ENCODE measurements at regions not wholly inside any gene's neighbourhood (a gene's known extent, or its start where the extent isn't known, plus 50 kb on each side); places are given as distances from the start of the nearest gene placed in this dataset.

DNA sequence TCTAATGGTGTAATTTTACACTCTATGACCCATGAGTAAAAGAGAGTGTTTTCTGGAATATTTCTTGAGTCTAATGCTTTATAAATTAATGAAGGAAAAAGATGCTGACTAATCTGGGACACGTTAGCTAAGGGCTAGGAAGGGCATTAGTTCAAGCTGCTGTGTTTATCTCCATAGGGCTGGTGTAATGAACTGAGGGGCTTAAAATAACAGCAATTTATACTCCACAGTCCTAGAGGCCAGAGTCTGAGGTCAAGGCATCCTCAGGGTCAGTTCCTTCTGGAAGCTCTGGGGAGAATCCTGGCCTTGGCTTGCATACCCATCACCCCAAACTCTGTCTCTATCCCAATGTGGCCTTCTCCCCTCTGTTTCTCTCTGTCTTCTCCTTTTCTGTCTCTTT is 105.2 kb upstream of the PFKP start:
- no peak overlapping the region for H3K4me3 ChIP-seq (replicated peaks; ENCODE audit: low read depth, low read length)
- TF ChIP-seq, protein P1, sequence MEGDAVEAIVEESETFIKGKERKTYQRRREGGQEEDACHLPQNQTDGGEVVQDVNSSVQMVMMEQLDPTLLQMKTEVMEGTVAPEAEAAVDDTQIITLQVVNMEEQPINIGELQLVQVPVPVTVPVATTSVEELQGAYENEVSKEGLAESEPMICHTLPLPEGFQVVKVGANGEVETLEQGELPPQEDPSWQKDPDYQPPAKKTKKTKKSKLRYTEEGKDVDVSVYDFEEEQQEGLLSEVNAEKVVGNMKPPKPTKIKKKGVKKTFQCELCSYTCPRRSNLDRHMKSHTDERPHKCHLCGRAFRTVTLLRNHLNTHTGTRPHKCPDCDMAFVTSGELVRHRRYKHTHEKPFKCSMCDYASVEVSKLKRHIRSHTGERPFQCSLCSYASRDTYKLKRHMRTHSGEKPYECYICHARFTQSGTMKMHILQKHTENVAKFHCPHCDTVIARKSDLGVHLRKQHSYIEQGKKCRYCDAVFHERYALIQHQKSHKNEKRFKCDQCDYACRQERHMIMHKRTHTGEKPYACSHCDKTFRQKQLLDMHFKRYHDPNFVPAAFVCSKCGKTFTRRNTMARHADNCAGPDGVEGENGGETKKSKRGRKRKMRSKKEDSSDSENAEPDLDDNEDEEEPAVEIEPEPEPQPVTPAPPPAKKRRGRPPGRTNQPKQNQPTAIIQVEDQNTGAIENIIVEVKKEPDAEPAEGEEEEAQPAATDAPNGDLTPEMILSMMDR (IDR thresholded peaks at IDR 0.05; ENCODE audit: low read depth, low read length, missing control alignments) = no peak
- no peak for DNase-seq (ENCODE audit: extremely low read depth, low read depth)

DNA sequence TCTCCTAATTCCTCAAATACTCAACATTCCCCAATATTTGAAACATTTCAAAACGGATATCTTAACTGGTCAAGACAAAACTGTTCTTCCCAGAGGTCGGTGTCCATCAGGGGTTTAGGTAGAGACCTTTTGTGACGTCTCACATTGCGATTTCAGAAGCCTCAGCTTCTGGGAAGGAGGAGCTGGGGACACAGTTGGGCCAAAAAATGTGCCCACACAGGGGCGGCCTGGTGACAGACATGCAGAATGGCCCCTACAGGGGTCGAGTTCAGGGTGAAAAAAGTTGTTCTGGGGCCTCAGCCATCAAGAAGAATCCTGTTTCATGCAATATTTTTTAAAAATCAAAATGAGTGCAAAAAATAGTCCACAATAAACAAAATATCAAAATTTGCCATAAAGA is 108.7 kb upstream of the PFKP start:
- no peak for DNase-seq (ENCODE audit: extremely low read depth, low read depth)
- no peak overlapping the region for H3K4me3 ChIP-seq (replicated peaks; ENCODE audit: low read depth, low read length)
- TF ChIP-seq, protein P1 (IDR thresholded peaks at IDR 0.05; ENCODE audit: low read depth, low read length, missing control alignments) = no peak

- TF ChIP-seq, protein P1 (IDR thresholded peaks at IDR 0.05; ENCODE audit: low read depth, low read length, missing control alignments) = no peak
- no peak overlapping the region for H3K4me3 ChIP-seq (replicated peaks; ENCODE audit: low read depth, low read length)
- DNase-seq (ENCODE audit: extremely low read depth, low read depth) = no peak
These were observed 109.6 kb upstream of the PFKP start for GRCh38 chr10:2957785-2958184.

- DNase-seq (ENCODE audit: extremely low read depth, low read depth) = no peak
- no peak overlapping the region for H3K4me3 ChIP-seq (replicated peaks; ENCODE audit: low read depth, low read length)
- TF ChIP-seq, protein P1 (IDR thresholded peaks at IDR 0.05; ENCODE audit: low read depth, low read length, missing control alignments) = no peak
These were observed 112.3 kb upstream of the PFKP start for GRCh38 chr10:2955064-2955463.

DNA sequence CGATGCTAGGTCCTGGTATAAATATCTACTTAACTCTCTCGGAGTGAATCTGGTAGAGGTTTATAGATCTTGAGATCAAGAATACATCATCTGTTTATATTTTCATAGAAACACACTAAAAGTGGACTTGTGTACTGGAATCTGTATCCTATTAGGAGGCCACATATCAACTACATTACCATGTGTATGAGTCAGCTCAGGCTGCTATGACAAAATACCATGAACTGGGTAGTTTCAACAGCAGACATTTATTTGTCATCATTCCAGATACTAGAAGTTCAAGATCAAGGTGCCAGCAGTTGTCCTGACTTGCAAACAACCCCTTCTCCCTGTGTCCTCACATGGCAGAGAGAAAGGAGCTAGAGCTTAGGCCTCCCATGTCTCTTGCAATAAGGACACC is 113.9 kb upstream of the PFKP start:
- TF ChIP-seq, protein P1 (IDR thresholded peaks at IDR 0.05; ENCODE audit: low read depth, low read length, missing control alignments) = no peak
- H3K4me3 ChIP-seq (replicated peaks; ENCODE audit: low read depth, low read length) = no peak overlapping the region
- no peak for DNase-seq (ENCODE audit: extremely low read depth, low read depth)

DNA sequence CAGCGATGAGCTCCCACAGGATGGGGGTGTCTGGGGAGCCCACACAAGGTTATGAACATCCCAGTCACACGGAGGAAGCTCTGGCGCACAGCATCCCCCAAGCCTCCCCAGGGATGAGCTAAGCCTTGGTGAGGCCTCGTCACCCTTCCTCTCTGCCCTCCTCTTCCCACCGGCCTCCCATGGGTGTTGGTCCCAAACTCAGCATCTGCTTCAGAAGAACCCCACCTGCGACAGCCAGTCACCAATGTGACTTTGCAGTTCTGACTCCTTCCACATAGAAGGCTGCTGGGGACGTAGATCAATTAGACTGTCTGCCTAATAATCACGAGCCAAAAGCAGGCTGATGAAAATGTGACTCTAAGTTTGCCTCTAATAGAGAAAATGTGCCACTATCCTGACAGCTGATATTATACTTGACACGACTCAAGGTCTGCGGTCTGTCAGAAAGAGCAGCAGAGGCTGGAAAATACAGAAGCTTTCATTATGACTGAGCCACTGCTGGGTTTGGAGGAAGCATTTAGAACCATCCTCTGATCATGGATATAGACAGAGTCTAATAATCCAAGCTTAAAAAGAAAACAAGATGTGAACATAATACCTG is 116.0 kb upstream of the PFKP start:
- TF ChIP-seq, protein P1 (IDR thresholded peaks at IDR 0.05; ENCODE audit: low read depth, low read length, missing control alignments) = no peak
- DNase-seq (ENCODE audit: extremely low read depth, low read depth) = no peak

DNA sequence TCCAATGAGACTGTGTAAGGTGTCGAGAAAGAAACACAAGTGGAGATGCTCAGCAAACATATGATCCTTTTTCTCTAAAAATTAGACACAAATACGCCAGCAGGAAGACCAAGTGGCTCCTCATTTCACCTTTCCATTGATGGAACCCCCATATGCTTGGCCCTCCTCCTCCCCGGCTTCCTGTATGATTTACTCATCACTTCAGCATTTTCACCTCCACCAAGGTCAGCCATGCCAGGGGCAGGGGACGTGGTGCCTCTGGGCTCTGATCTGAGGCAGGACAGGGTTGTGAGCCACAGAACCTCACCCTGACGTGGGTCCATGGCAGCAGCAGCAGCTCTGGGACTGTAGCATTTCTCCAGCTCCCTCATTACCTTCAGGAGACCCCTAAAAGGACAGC is 116.8 kb upstream of the PFKP start:
- H3K4me3 ChIP-seq (replicated peaks; ENCODE audit: low read depth, low read length) = no peak overlapping the region
- TF ChIP-seq, protein P1 (IDR thresholded peaks at IDR 0.05; ENCODE audit: low read depth, low read length, missing control alignments) = no peak
- no peak for DNase-seq (ENCODE audit: extremely low read depth, low read depth)

More for the DNA sequence above, 116.0 kb upstream of the PFKP start:
- H3K4me3 ChIP-seq (replicated peaks; ENCODE audit: low read depth, low read length) = no peak overlapping the region

All from HFF-Myc (cell line).